ENCODE measurements at regions not wholly inside any gene's neighbourhood (a gene's known extent, or its start where the extent isn't known, plus 50 kb on each side); places are given as distances from the start of the nearest gene placed in this dataset.

GRCh38 chr1:198893763-198894444, 255.1 kb downstream of the PTPRC start:
- no peak for TF ChIP-seq CTCF (conservative IDR thresholded peaks at IDR 0.05; ENCODE audit: low read depth, low read length)
- no peak for TF ChIP-seq EZH2 (IDR thresholded peaks at IDR 0.05; ENCODE audit: borderline replicate concordance, low read depth, low read length, poor library complexity, severe bottlenecking)

Data from A673 (cell line).